Omental fat pad (tissue), 3 donors: ENCODE measurements at regions not wholly inside any gene's neighbourhood (a gene's known extent, or its start where the extent isn't known, plus 50 kb on each side); places are given as distances from the start of the nearest gene placed in this dataset.

ENCODE experiments used
- ATAC-seq: fragments of 150-250 bp; one replicate; pipeline ENCODE4 v1.9.1; 2016; ENCODE audit warnings: mild to moderate bottlenecking, moderate library complexity; ENCODE audit not compliant: low FRiP score
- DNase-seq: peaks from one replicate; pipeline ENCODE4 v3.0.0-alpha.2; 2019; ENCODE audit warnings: low spot score
- TF ChIP-seq, protein P1 (sequence below), 3 donors: fragments of 450-650 bp; IDR thresholded peaks; one replicate each; pipeline ENCODE4 v1.5.1; 2016 to 2017; ENCODE audit warnings: antibody characterized with exemption in 3 of 3, mild to moderate bottlenecking in 3 of 3, moderate library complexity in 2 of 3

DNA sequence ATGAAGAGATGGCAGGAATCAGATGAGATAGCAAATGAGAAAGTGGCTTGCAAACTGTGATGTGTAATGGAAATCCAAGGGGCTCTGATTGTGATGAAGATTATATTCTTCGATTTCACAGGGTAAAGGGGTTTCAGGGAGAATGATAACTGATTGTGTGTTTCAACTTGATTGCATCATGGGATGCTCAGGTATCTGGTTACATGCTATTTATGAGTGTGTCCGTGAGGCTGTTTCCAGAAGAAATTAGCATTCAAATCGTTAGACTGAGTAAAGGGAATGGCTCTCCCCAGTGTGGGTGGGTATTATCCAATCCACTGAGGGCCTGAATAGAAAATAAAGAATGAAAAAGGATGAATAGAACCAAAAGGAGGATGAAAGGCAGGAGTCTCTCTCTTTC, 278.7 kb upstream of the LARGE1 start:
- DNase-seq: no peak
- TF ChIP-seq, protein P1, sequence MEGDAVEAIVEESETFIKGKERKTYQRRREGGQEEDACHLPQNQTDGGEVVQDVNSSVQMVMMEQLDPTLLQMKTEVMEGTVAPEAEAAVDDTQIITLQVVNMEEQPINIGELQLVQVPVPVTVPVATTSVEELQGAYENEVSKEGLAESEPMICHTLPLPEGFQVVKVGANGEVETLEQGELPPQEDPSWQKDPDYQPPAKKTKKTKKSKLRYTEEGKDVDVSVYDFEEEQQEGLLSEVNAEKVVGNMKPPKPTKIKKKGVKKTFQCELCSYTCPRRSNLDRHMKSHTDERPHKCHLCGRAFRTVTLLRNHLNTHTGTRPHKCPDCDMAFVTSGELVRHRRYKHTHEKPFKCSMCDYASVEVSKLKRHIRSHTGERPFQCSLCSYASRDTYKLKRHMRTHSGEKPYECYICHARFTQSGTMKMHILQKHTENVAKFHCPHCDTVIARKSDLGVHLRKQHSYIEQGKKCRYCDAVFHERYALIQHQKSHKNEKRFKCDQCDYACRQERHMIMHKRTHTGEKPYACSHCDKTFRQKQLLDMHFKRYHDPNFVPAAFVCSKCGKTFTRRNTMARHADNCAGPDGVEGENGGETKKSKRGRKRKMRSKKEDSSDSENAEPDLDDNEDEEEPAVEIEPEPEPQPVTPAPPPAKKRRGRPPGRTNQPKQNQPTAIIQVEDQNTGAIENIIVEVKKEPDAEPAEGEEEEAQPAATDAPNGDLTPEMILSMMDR (IDR thresholded peaks at IDR 0.05): no peak
- ATAC-seq: no peak

DNA sequence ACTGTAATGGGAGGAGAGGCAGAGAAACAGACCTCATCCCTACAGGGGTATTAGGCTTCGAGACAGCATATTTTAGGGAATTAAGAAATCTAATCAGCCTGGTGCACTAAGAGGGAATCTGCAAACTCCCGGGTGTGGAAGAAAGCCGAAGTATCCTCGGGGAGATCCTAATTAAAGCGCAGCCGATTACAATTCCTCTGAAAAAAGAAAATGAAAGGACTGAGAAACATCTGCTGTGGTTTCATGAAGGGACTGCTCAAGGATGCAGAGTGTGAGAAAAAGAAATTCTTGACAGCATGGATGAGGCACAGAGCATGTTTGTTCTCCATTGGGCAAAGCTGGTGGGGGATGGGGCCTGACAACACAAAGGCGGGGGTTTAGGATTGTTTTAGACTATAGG, 290.0 kb upstream of the LARGE1 start:
- DNase-seq (no peak), ATAC-seq (no peak)
- TF ChIP-seq, protein P1 (IDR thresholded peaks at IDR 0.05): no peak

DNA sequence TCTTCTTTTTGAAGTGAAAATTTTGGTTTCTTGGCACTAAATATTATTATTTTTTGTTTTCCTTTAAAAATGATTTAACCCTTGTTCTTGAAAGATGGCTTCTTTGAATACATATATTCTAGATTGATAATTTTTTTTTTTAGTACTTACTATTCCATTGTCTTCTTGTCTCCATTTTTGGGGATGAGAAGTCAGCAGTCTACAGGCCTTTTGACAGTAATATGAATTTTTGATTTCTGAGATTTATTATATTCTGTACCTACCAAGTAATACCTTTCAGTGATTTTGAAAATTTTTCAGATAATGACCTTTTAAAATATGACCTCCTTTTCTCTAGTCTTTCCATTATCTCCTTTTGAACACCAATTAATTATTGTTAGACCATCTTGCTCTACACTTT, 294.1 kb upstream of the LARGE1 start:
- TF ChIP-seq, protein P1 (IDR thresholded peaks at IDR 0.05): no peak
- no peak for ATAC-seq
- DNase-seq: no peak

DNA sequence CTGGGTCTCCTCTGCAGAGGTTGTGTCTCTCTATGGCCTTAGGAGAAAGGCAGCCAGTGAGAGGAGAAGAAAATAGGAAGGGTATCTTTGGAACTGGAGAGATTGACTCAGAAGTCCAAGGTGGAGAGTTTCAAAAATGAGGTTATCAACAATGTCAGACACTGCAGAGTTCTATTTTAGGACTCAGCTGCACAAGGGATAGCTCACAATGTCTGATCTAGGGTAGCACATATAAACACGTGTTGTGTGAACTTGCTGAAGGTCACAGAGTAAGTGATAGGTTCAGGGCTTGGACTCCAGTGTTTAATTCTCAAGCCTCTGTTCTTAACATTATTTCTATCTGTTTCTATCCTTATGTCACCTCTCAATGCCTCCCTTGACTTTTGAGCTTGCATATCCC, 305.0 kb upstream of the LARGE1 start:
- TF ChIP-seq, protein P1 (IDR thresholded peaks at IDR 0.05): no peak

DNA sequence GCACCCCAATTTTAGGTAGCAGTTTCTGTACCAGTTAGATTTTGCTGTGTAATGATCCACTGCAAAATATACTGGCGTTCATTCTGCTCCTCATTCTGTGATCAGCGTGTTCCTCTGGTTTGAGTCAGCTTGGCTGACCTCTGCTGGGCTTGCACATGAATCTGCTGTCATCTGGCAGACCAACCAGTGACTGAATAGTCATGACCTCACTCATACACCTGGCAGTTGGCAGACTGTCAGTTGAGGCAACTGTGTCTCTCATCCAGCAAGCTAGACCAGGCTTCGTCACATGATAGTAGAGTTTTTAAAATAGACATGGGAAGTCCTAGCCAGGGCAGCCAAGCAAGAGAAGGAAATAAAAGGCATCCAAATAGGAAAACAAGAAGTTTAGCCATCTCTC, 316.3 kb upstream of the LARGE1 start:
- ATAC-seq (no peak), DNase-seq (no peak)
- TF ChIP-seq, protein P1 (IDR thresholded peaks at IDR 0.05): no peak

More for the DNA sequence above, 305.0 kb upstream of the LARGE1 start:
- DNase-seq (no peak), ATAC-seq (no peak)

DNA sequence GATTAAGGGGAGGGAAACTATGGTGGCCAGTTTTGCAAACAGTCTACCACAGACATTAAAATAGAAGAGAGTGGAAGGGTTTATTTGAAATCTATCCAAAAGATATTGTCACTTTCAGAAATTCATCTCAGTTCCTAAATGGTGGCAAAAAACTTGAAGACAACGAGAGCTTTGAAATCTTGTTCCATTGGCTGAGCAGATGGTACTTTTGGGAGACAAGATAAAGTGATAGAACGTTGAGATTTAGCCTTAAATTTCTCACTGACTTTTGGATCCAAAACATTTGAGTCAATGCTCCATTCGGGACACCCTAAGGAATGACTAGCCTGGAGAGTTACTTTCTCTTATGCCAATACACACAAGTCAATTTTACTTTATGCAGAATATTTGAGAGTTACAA, 319.1 kb upstream of the LARGE1 start:
- DNase-seq (no peak), ATAC-seq (no peak)
- TF ChIP-seq, protein P1 (IDR thresholded peaks at IDR 0.05): no peak

DNA sequence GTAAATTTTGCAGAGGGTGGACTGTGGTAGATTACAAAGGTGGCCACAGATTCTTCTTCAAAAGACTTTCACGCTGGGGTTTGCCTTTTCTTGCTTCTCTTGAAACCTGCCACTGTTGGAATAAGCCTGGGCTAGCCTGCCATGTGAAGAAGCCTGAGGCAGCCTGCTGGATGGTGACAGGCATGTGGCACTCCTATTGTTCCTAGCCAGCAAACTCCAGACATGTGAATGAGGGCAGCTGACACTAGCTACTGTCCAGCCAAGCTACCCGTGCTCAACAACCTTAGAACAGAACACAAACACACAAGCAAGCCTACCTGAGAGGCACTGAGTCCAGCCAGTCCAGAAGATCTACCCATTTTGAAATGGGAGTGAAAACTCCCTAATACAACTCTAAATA, 322.7 kb upstream of the LARGE1 start:
- TF ChIP-seq, protein P1 (IDR thresholded peaks at IDR 0.05): no peak
- no peak for DNase-seq
- ATAC-seq: no peak
